ENCODE measurements at regions not wholly inside any gene's neighbourhood (a gene's known extent, or its start where the extent isn't known, plus 50 kb on each side); places are given as distances from the start of the nearest gene placed in this dataset.

GRCh38 chr2:117693651-117694050, 120.8 kb upstream of the DDX18 start:
- H3K27ac ChIP-seq, result no peak overlapping the region
- no peak for TF ChIP-seq ZFX (IDR thresholded peaks at IDR 0.05)
- TF ChIP-seq CTCF (conservative IDR thresholded peaks at IDR 0.05), result no peak

GRCh38 chr2:117698287-117698686, 116.2 kb upstream of the DDX18 start:
- no peak for TF ChIP-seq ZFX (IDR thresholded peaks at IDR 0.05)
- no peak for TF ChIP-seq CTCF (conservative IDR thresholded peaks at IDR 0.05)
- H3K27ac ChIP-seq, result no peak overlapping the region

- TF ChIP-seq CTCF (conservative IDR thresholded peaks at IDR 0.05) (no peak), ZFX (IDR thresholded peaks at IDR 0.05) (no peak)
- H3K27ac ChIP-seq, result no peak overlapping the region
Observed at GRCh38 chr2:117698819-117699218, 115.7 kb upstream of the DDX18 start.

GRCh38 chr2:117700471-117700870, 114.0 kb upstream of the DDX18 start:
- H3K27ac ChIP-seq, result no peak overlapping the region
- no peak for TF ChIP-seq CTCF (conservative IDR thresholded peaks at IDR 0.05)
- no peak for TF ChIP-seq ZFX (IDR thresholded peaks at IDR 0.05)

- no peak overlapping the region for H3K27ac ChIP-seq
- TF ChIP-seq CTCF (conservative IDR thresholded peaks at IDR 0.05) (no peak), ZFX (IDR thresholded peaks at IDR 0.05) (no peak)
Observed at GRCh38 chr2:117701365-117701764, 113.1 kb upstream of the DDX18 start.

- no peak for TF ChIP-seq ZFX (IDR thresholded peaks at IDR 0.05)
- no peak for TF ChIP-seq CTCF (conservative IDR thresholded peaks at IDR 0.05)
- H3K27ac ChIP-seq, result no peak overlapping the region
Observed at GRCh38 chr2:117702098-117702497, 112.4 kb upstream of the DDX18 start.

- no peak overlapping the region for H3K27ac ChIP-seq
- TF ChIP-seq ZFX (IDR thresholded peaks at IDR 0.05), result no peak
- TF ChIP-seq CTCF (conservative IDR thresholded peaks at IDR 0.05), result no peak; the same call in 1 of the 2 replicates
Observed at GRCh38 chr2:117703858-117704257, 110.6 kb upstream of the DDX18 start.

All from C4-2B (cell line).